Fibroblast of villous mesenchyme (primary cell): ENCODE measurements at regions not wholly inside any gene's neighbourhood (a gene's known extent, or its start where the extent isn't known, plus 50 kb on each side); places are given as distances from the start of the nearest gene placed in this dataset.

Experiments
- DNase-seq: peaks from one replicate; pipeline ENCODE4 v3.0.0-alpha.2; 2010; ENCODE audit warnings: low read depth
- H3K4me3 ChIP-seq: 2 replicates; pipeline ENCODE4 v1.5.1; 2011; ENCODE audit warnings: low read depth, mild to moderate bottlenecking, low read length
- CTCF ChIP-seq: IDR thresholded peaks from 2 replicates; pipeline ENCODE4 v1.5.1; 2012; ENCODE audit warnings: low read depth, mild to moderate bottlenecking, low read length; ENCODE audit not compliant: insufficient read depth

- no peak overlapping the region for H3K4me3 ChIP-seq
- DNase-seq, result no peak
- TF ChIP-seq CTCF, result no peak
These were observed 268.3 kb downstream of the SKIDA1 start for GRCh38 chr10:21257191-21257590.

- TF ChIP-seq CTCF, result no peak
- no peak overlapping the region for H3K4me3 ChIP-seq
- DNase-seq, result no peak
These were observed 276.0 kb downstream of the SKIDA1 start for GRCh38 chr10:21249435-21249834.

GRCh38 chr10:21247592-21247991, 277.9 kb downstream of the SKIDA1 start:
- no peak overlapping the region for H3K4me3 ChIP-seq
- no peak for TF ChIP-seq CTCF
- no peak for DNase-seq

GRCh38 chr10:21246178-21246577, 279.3 kb downstream of the SKIDA1 start:
- H3K4me3 ChIP-seq, result no peak overlapping the region
- TF ChIP-seq CTCF, result no peak
- DNase-seq, result no peak

- DNase-seq, result no peak
- TF ChIP-seq CTCF, result no peak
- no peak overlapping the region for H3K4me3 ChIP-seq
These were observed 281.7 kb downstream of the SKIDA1 start for GRCh38 chr10:21243748-21244257.

GRCh38 chr10:21242915-21243314, 282.6 kb downstream of the SKIDA1 start:
- DNase-seq, result no peak
- H3K4me3 ChIP-seq, result no peak overlapping the region
- no peak for TF ChIP-seq CTCF

GRCh38 chr10:21238717-21239116, 286.8 kb downstream of the SKIDA1 start:
- no peak overlapping the region for H3K4me3 ChIP-seq
- TF ChIP-seq CTCF, result no peak
- DNase-seq, result no peak
